Astrocyte (in vitro differentiated cells and primary cell): ENCODE measurements at regions not wholly inside any gene's neighbourhood (a gene's known extent, or its start where the extent isn't known, plus 50 kb on each side); places are given as distances from the start of the nearest gene placed in this dataset.

Source experiments
- DNase-seq: peaks from one replicate; pipeline ENCODE4 v3.0.0-alpha.2; 2010; ENCODE audit warnings: low read depth
- FAIRE-seq: peaks from 2 replicates; lab custom pipeline; 2011; peaks lifted over from hg19 to GRCh38; lab: Jason Lieb, UNC
- H2AFZ ChIP-seq: 2 replicates; pipeline ENCODE4 v1.6.0; 2012; ENCODE audit warnings: low read depth, low read length, inconsistent platforms
- H3K27ac ChIP-seq: 2 replicates; pipeline ENCODE4 v1.5.1; 2011; ENCODE audit warnings: low read depth, low read length, inconsistent platforms
- H3K27me3 ChIP-seq: 2 replicates; pipeline ENCODE4 v1.6.0; 2011; ENCODE audit warnings: low read length, inconsistent platforms; ENCODE audit not compliant: insufficient read depth
- H3K36me3 ChIP-seq: 2 replicates; pipeline ENCODE4 v1.5.1; 2011; ENCODE audit warnings: low read length, inconsistent platforms; ENCODE audit not compliant: insufficient read depth
- H3K4me1 ChIP-seq: 2 replicates; pipeline ENCODE4 v1.5.1; 2011; ENCODE audit warnings: low read length, inconsistent platforms; ENCODE audit not compliant: insufficient read depth
- H3K4me2 ChIP-seq: 2 replicates; pipeline ENCODE4 v1.6.0; 2012; ENCODE audit warnings: low read length, inconsistent platforms
- H3K4me3 ChIP-seq: 2 replicates; pipeline ENCODE4 v1.5.1; 2011; ENCODE audit warnings: low read depth, mild to moderate bottlenecking, low read length, inconsistent platforms; ENCODE audit not compliant: insufficient read depth
- H3K79me2 ChIP-seq: 2 replicates; pipeline ENCODE4 v1.6.0; 2012; ENCODE audit warnings: mild to moderate bottlenecking, low read length, inconsistent platforms; ENCODE audit not compliant: insufficient read depth
- H3K9ac ChIP-seq: 2 replicates; pipeline ENCODE4 v1.6.0; 2012; ENCODE audit warnings: mild to moderate bottlenecking, low read length, inconsistent platforms
- H3K9me3 ChIP-seq: 2 replicates; pipeline ENCODE4 v1.5.1; 2012; ENCODE audit warnings: low read depth, mild to moderate bottlenecking, low read length, inconsistent platforms; ENCODE audit not compliant: insufficient read depth
- H4K20me1 ChIP-seq: 2 replicates; pipeline ENCODE4 v1.6.0; 2012; ENCODE audit warnings: low read length, inconsistent platforms; ENCODE audit not compliant: insufficient read depth
- H3K27ac Mint-ChIP-seq: one replicate; pipeline ENCODE4 v1.8.0; 2021; ENCODE audit warnings: mild to moderate bottlenecking, mixed read lengths; ENCODE audit not compliant: unreplicated experiment
- H3K27me3 Mint-ChIP-seq: one replicate; pipeline ENCODE4 v1.8.0; 2021; ENCODE audit warnings: low read depth, mixed read lengths; ENCODE audit not compliant: unreplicated experiment
- H3K36me3 Mint-ChIP-seq: one replicate; pipeline ENCODE4 v1.8.0; 2021; ENCODE audit warnings: low read depth, mixed read lengths; ENCODE audit not compliant: unreplicated experiment
- H3K4me1 Mint-ChIP-seq: one replicate; pipeline ENCODE4 v1.8.0; 2021; ENCODE audit warnings: low read depth, mixed read lengths; ENCODE audit not compliant: unreplicated experiment
- H3K4me3 Mint-ChIP-seq: one replicate; pipeline ENCODE4 v1.8.0; 2021; ENCODE audit warnings: mild to moderate bottlenecking, moderate library complexity, mixed read lengths; ENCODE audit not compliant: unreplicated experiment
- H3K9me3 Mint-ChIP-seq: one replicate; pipeline ENCODE4 v1.8.0; 2021; ENCODE audit warnings: mild to moderate bottlenecking, mixed read lengths; ENCODE audit not compliant: unreplicated experiment
- EZH2 ChIP-seq: IDR thresholded peaks from 2 replicates; pipeline ENCODE4 v1.6.1; 2012; ENCODE audit warnings: mild to moderate bottlenecking, low read length, inconsistent platforms; ENCODE audit not compliant: insufficient read depth
- TF ChIP-seq, protein P1 (sequence below): IDR thresholded peaks from 2 replicates; pipeline ENCODE4 v1.5.1; 2011; ENCODE audit warnings: low read depth, mild to moderate bottlenecking, inconsistent platforms, low read length, moderate library complexity; ENCODE audit not compliant: insufficient read depth

DNA sequence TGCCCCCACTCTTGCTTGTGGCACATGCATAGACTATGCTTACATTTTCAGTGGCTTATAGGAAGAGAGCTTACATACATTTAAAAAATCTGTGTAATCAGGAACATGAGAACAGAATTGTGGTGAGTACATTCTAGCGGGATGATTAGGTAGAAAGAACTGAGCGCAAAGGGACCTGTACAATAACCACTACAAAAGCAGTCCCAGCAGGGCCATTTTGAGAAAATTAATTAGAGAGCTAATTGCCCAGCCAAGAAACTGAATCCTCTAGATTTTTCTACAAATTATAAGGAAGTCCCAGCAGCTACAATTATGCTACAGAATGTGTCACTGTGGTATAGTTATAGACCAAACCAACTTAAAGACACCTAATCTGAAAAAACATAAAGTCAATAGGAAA lies 105.6 kb upstream of the TNFAIP3 start:
- no peak overlapping the region for H3K4me3 ChIP-seq

DNA sequence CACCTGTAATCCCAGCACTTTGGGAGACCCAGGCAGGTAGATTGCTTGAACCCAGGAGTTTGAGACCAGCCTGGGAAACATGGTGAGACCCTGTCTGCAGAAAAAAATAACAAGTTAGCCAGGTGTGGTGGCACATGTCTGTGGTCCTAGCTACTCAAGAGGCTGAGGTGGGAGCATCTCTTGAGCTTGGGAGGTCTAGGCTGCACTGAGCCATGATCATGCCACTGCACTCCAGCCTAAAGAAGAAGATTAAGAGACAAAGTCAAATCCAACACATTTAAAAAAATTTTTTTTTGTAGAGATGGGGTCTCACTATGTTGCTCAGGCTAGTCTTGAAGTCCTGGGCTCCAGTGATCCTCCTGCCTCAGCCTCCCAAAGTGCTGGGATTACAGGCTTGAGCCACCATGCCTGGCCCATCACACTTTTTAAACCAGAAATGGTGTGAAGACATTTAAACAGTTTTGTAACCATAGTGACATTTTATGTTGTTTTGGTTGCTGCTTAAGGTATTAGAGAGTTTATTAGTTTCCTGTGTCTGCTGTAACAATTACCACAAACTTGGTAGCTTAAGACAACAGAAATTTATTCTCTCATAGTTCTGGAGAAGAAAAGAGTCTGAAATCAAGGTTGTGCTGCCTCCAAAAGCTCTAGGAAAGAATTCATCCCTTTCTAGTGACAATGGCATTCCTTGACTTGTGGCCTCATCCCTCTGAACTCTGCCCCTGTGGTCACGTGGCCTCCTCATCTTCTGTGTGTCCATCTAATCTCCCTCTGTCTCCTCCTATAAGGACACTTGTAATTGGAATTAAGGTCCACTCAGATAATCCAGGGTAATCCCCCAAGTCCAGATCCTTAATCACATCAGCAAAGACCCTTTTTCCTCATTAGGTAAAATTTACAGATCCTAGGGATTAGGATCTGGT lies 104.6 kb upstream of the TNFAIP3 start:
- H3K9me3 ChIP-seq, result no peaks in the 10 kb centered on the region
- no peaks in the 10 kb centered on the region for H3K79me2 ChIP-seq
- H3K27ac Mint-ChIP-seq, result no peak overlapping the region
- no peak overlapping the region for H3K9ac ChIP-seq
- TF ChIP-seq, protein P1, sequence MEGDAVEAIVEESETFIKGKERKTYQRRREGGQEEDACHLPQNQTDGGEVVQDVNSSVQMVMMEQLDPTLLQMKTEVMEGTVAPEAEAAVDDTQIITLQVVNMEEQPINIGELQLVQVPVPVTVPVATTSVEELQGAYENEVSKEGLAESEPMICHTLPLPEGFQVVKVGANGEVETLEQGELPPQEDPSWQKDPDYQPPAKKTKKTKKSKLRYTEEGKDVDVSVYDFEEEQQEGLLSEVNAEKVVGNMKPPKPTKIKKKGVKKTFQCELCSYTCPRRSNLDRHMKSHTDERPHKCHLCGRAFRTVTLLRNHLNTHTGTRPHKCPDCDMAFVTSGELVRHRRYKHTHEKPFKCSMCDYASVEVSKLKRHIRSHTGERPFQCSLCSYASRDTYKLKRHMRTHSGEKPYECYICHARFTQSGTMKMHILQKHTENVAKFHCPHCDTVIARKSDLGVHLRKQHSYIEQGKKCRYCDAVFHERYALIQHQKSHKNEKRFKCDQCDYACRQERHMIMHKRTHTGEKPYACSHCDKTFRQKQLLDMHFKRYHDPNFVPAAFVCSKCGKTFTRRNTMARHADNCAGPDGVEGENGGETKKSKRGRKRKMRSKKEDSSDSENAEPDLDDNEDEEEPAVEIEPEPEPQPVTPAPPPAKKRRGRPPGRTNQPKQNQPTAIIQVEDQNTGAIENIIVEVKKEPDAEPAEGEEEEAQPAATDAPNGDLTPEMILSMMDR, result no peak
- no peak for TF ChIP-seq EZH2
- no peak overlapping the region for H3K4me3 Mint-ChIP-seq
- no peaks in the 10 kb centered on the region for H3K27me3 ChIP-seq
- no peaks in the 10 kb centered on the region for H3K36me3 ChIP-seq
- H4K20me1 ChIP-seq, result no peaks in the 10 kb centered on the region
- no peak for FAIRE-seq
- H2AFZ ChIP-seq, result no peak overlapping the region
- H3K9me3 Mint-ChIP-seq, result peaks cover 8% of the 10 kb centered on the region
- peaks cover 4% of the 10 kb centered on the region for H3K36me3 Mint-ChIP-seq
- H3K4me1 ChIP-seq, result peaks cover 19% of the 10 kb centered on the region
- no peaks in the 10 kb centered on the region for H3K27me3 Mint-ChIP-seq
- no peak overlapping the region for H3K27ac ChIP-seq
- H3K4me2 ChIP-seq, result no peak overlapping the region
- no peak for DNase-seq
- no peak overlapping the region for H3K4me3 ChIP-seq
- peaks cover 15% of the 10 kb centered on the region for H3K4me1 Mint-ChIP-seq

More for the DNA sequence above, 105.6 kb upstream of the TNFAIP3 start:
- Mint-ChIP-seq H3K4me1 (peaks cover 15% of the 10 kb centered on the region), H3K27ac (no peak overlapping the region), H3K36me3 (peaks cover under 1% of the 10 kb centered on the region), H3K9me3 (peaks cover 6% of the 10 kb centered on the region), H3K4me3 (no peak overlapping the region), H3K27me3 (no peaks in the 10 kb centered on the region)
- Histone ChIP-seq H3K9ac (no peak overlapping the region), H3K27ac (no peak overlapping the region), H4K20me1 (no peaks in the 10 kb centered on the region), H2AFZ (no peak overlapping the region), H3K9me3 (no peaks in the 10 kb centered on the region), H3K36me3 (no peaks in the 10 kb centered on the region), H3K79me2 (no peaks in the 10 kb centered on the region), H3K4me2 (no peak overlapping the region), H3K27me3 (no peaks in the 10 kb centered on the region), H3K4me1 (peaks cover 16% of the 10 kb centered on the region)
- no peak for TF ChIP-seq EZH2
- TF ChIP-seq, protein P1, result no peak
- FAIRE-seq (no peak), DNase-seq (no peak)

DNA sequence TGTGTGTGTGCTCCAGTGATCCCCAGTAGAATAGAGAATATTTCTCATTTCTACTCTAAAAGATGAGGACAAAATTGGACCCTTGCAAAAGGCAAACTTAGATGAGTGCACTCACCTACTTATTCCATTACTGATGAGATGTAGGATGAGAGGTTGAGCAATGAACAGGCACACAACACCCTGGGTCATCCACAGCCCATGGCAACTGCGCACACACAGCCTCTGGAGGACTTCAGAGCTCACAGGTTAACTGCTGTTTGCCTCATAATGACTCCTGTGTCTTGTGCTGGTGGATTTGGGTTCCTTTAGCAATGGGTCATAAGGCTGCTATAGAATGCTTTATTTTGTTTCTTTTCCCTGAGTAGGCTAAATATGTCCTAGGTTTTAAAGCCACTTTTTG lies 103.6 kb upstream of the TNFAIP3 start:
- no peak overlapping the region for H3K4me3 ChIP-seq
- no peaks in the 10 kb centered on the region for H3K36me3 ChIP-seq
- Mint-ChIP-seq H3K36me3 (peaks cover 4% of the 10 kb centered on the region), H3K9me3 (peaks cover 10% of the 10 kb centered on the region), H3K27me3 (no peaks in the 10 kb centered on the region), H3K27ac (no peak overlapping the region), H3K4me1 (peaks cover 24% of the 10 kb centered on the region), H3K4me3 (no peak overlapping the region)
- H3K79me2 ChIP-seq, result no peaks in the 10 kb centered on the region
- H3K9me3 ChIP-seq, result no peaks in the 10 kb centered on the region
- H3K4me1 ChIP-seq, result peaks cover 27% of the 10 kb centered on the region
- no peaks in the 10 kb centered on the region for H3K27me3 ChIP-seq
- H2AFZ ChIP-seq, result no peak overlapping the region
- H3K27ac ChIP-seq, result no peak overlapping the region
- FAIRE-seq (no peak), DNase-seq (no peak)
- TF ChIP-seq EZH2, result no peak
- TF ChIP-seq, protein P1, result no peak
- H3K4me2 ChIP-seq, result no peak overlapping the region
- no peaks in the 10 kb centered on the region for H4K20me1 ChIP-seq
- no peak overlapping the region for H3K9ac ChIP-seq
